H9 (cell line): ENCODE measurements at regions not wholly inside any gene's neighbourhood (a gene's known extent, or its start where the extent isn't known, plus 50 kb on each side); places are given as distances from the start of the nearest gene placed in this dataset.

Experiments used
- DNase-seq: peaks from one replicate; pipeline ENCODE4 v3.0.0-alpha.2; 2017
- H2AFZ ChIP-seq: one replicate; pipeline ENCODE4 v1.6.1; 2013; ENCODE audit warnings: mild to moderate bottlenecking, low read length, control low read depth, moderate library complexity
- H2AK5ac ChIP-seq: 2 replicates; pipeline ENCODE4 v1.6.1; 2013; ENCODE audit warnings: low read length, control low read depth, mixed read lengths; ENCODE audit not compliant: insufficient read length
- H2BK120ac ChIP-seq: one replicate; pipeline ENCODE4 v1.6.1; 2013; ENCODE audit warnings: low read depth, mild to moderate bottlenecking, low read length, control low read depth, inconsistent platforms; ENCODE audit not compliant: poor library complexity, severe bottlenecking
- H2BK12ac ChIP-seq: 2 replicates; pipeline ENCODE4 v1.6.1; 2013; ENCODE audit warnings: low read length, control low read depth, mixed read lengths, low read depth; ENCODE audit not compliant: insufficient read length
- H2BK15ac ChIP-seq: 2 replicates; pipeline ENCODE4 v1.6.1; 2013; ENCODE audit warnings: low read depth, low read length, control low read depth
- H2BK20ac ChIP-seq: one replicate; pipeline ENCODE4 v1.6.1; 2013; ENCODE audit warnings: low read depth, mild to moderate bottlenecking, low read length, control low read depth, inconsistent platforms; ENCODE audit not compliant: poor library complexity, severe bottlenecking
- H2BK5ac ChIP-seq: 2 replicates; pipeline ENCODE4 v1.6.1; 2013; ENCODE audit warnings: low read length, control low read depth, mixed read lengths; ENCODE audit not compliant: insufficient read length
- H3K14ac ChIP-seq: 2 replicates; pipeline ENCODE4 v1.6.1; 2013; ENCODE audit warnings: low read length, control low read depth; ENCODE audit not compliant: insufficient read depth
- H3K18ac ChIP-seq: 2 replicates; pipeline ENCODE4 v1.6.1; 2013; ENCODE audit warnings: low read depth, mild to moderate bottlenecking, mixed read lengths, low read length, control low read depth; ENCODE audit not compliant: insufficient read length
- H3K23ac ChIP-seq: 2 replicates; pipeline ENCODE4 v1.6.1; 2013; ENCODE audit warnings: low read length, control low read depth, mixed read lengths, low read depth; ENCODE audit not compliant: insufficient read length
- H3K23me2 ChIP-seq: 2 replicates; pipeline ENCODE4 v1.6.1; 2013; ENCODE audit warnings: low read depth, mild to moderate bottlenecking, mixed read lengths, low read length, control low read depth; ENCODE audit not compliant: insufficient read length, poor library complexity, severe bottlenecking
- H3K27ac ChIP-seq: 2 replicates; pipeline ENCODE4 v1.5.1; 2013; ENCODE audit warnings: low read length, control low read depth, mixed read lengths, low read depth; ENCODE audit not compliant: insufficient read length
- H3K27me3 ChIP-seq: 2 replicates; pipeline ENCODE4 v1.6.1; 2013; ENCODE audit warnings: low read length, control low read depth, inconsistent platforms; ENCODE audit not compliant: insufficient read depth
- H3K4ac ChIP-seq: 2 replicates; pipeline ENCODE4 v1.6.1; 2013; ENCODE audit warnings: low read depth, mild to moderate bottlenecking, control low read depth, inconsistent platforms, low read length, moderate library complexity
- H3K4me1 ChIP-seq: 2 replicates; pipeline ENCODE4 v1.6.1; 2013; ENCODE audit warnings: low read length, control low read depth, inconsistent platforms; ENCODE audit not compliant: insufficient read depth
- H3K4me2 ChIP-seq: 2 replicates; pipeline ENCODE4 v1.6.1; 2013; ENCODE audit warnings: low read length, control low read depth, mixed read lengths; ENCODE audit not compliant: insufficient read length, insufficient read depth
- H3K56ac ChIP-seq: 2 replicates; pipeline ENCODE4 v1.6.1; 2013; ENCODE audit warnings: low read depth, mild to moderate bottlenecking, mixed read lengths, low read length, control low read depth; ENCODE audit not compliant: insufficient read length
- H3K79me1 ChIP-seq: 2 replicates; pipeline ENCODE4 v1.6.1; 2013; ENCODE audit warnings: low read depth, mild to moderate bottlenecking, moderate library complexity, low read length, control low read depth, inconsistent platforms; ENCODE audit not compliant: insufficient read depth, poor library complexity, severe bottlenecking
- H3K79me2 ChIP-seq: 2 replicates; pipeline ENCODE4 v1.6.1; 2013; ENCODE audit warnings: low read length, control low read depth, inconsistent platforms; ENCODE audit not compliant: insufficient read depth
- H3K9ac ChIP-seq: 2 replicates; pipeline ENCODE4 v1.6.1; 2013; ENCODE audit warnings: low read length, control low read depth, mixed read lengths; ENCODE audit not compliant: insufficient read length; ENCODE audit errors: extremely low read depth
- H3K9me3 ChIP-seq: one replicate; pipeline ENCODE4 v1.6.1; 2013; ENCODE audit warnings: low read depth, low read length, inconsistent platforms; ENCODE audit not compliant: control insufficient read depth
- H3T11ph ChIP-seq: one replicate; pipeline ENCODE4 v1.6.1; 2013; ENCODE audit warnings: mild to moderate bottlenecking, low read length, control low read depth, inconsistent platforms
- H4K20me1 ChIP-seq: one replicate; pipeline ENCODE4 v1.6.1; 2013; ENCODE audit not compliant: control insufficient read depth, insufficient read length, insufficient read depth
- H4K5ac ChIP-seq: 2 replicates; pipeline ENCODE4 v1.6.1; 2013; ENCODE audit warnings: low read depth, mild to moderate bottlenecking, mixed read lengths, low read length, control low read depth; ENCODE audit not compliant: insufficient read length
- H4K8ac ChIP-seq: replicated peaks from 2 replicates; pipeline ENCODE4 v1.6.1; 2013; ENCODE audit warnings: low read length, control low read depth, mixed read lengths, low read depth; ENCODE audit not compliant: insufficient read length
- H4K91ac ChIP-seq: 2 replicates; pipeline ENCODE4 v1.6.1; 2013; ENCODE audit warnings: low read depth, mild to moderate bottlenecking, moderate library complexity, mixed read lengths, low read length, control low read depth; ENCODE audit not compliant: insufficient read length
- H3K27ac Mint-ChIP-seq, 3 experiments: 2 replicates in 2 of 3; 3 replicates in 1 of 3; pipeline ENCODE4 v1.8.0; 2020 to 2021; ENCODE audit warnings: mixed read lengths in 3 of 3, mild to moderate bottlenecking in 1 of 3, moderate library complexity in 1 of 3
- H3K27me3 Mint-ChIP-seq: 2 replicates; pipeline ENCODE4 v1.8.0; 2021; ENCODE audit warnings: low read depth, mild to moderate bottlenecking, moderate library complexity, mixed read lengths
- H3K36me3 Mint-ChIP-seq, 3 experiments: 2 replicates in 2 of 3; 3 replicates in 1 of 3; pipeline ENCODE4 v1.8.0; 2020 to 2021; ENCODE audit warnings: low read depth in 3 of 3, mixed read lengths in 3 of 3; ENCODE audit not compliant: insufficient read depth in 1 of 3
- H3K4me1 Mint-ChIP-seq, 2 experiments: 2 replicates each; pipeline ENCODE4 v1.8.0; 2020; ENCODE audit warnings: mixed read lengths in 2 of 2
- H3K4me3 Mint-ChIP-seq, 2 experiments: 2 replicates in 1 of 2; 3 replicates in 1 of 2; pipeline ENCODE4 v1.8.0; 2020 to 2021; ENCODE audit warnings: mild to moderate bottlenecking in 2 of 2, mixed read lengths in 2 of 2, moderate library complexity in 1 of 2
- H3K9me3 Mint-ChIP-seq, 2 experiments: 2 replicates in 1 of 2; 3 replicates in 1 of 2; pipeline ENCODE4 v1.8.0; 2020; ENCODE audit warnings: mild to moderate bottlenecking in 2 of 2, mixed read lengths in 2 of 2, moderate library complexity in 1 of 2
- WGBS: extraction: QIAGEN DNeasy Blood & Tissue Kit; methylation state at CpG from one replicate; pipeline ENCODE4 v1.1.7; 2013; ENCODE audit warnings: missing lambda C conversion rate, low lambda C conversion rate, mixed read lengths; ENCODE audit not compliant: insufficient read length; ENCODE audit errors: extremely low coverage; 5-methylcytosine and 5-hydroxymethylcytosine counted together
- TF ChIP-seq, protein P1 (sequence below): fragments of 200-600 bp; sonication (generic); conservative IDR thresholded peaks from 3 replicates; pipeline ENCODE4 v1.8.0; 2021; ENCODE audit warnings: antibody characterized with exemption, mild to moderate bottlenecking

DNA sequence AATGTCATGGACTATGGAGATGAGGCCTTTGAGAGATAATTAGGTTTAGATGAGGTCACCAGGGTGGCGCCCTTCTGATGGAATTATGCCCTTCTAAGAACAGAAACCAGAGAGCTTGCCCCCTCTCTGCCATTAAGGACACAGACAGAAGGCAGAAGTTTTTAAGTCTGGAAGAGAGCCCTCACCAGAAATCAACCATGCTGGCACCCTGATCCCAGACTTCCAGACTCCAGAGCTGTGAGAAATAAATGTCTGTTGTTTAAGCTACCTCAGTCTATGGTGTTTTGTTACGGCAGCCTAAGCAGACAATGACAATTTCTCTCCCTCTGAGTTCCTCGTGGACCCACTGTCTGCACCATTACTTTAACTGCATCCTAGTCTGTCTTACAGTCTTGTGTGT lies 382.0 kb downstream of the GXYLT1 start:
- Histone ChIP-seq H3T11ph (no peak overlapping the region), H3K56ac (no peak overlapping the region), H2AK5ac (no peak overlapping the region), H3K9me3 (no peaks in the 10 kb centered on the region), H3K14ac (no peak overlapping the region), H3K23me2 (no peaks in the 10 kb centered on the region), H3K4me2 (no peak overlapping the region), H2BK120ac (no peak overlapping the region), H3K4ac (no peak overlapping the region), H3K27me3 (no peaks in the 10 kb centered on the region), H2BK12ac (no peak overlapping the region), H4K91ac (no peak overlapping the region), H4K5ac (no peak overlapping the region), H3K23ac (no peak overlapping the region), H3K4me1 (no peaks in the 10 kb centered on the region; the same call in 1 of the 2 replicates), H3K79me1 (no peaks in the 10 kb centered on the region), H4K20me1 (no peaks in the 10 kb centered on the region), H2AFZ (no peak overlapping the region), H3K79me2 (no peaks in the 10 kb centered on the region), H2BK15ac (no peak overlapping the region), H3K18ac (no peak overlapping the region), H2BK20ac (no peak overlapping the region), H3K27ac (no peak overlapping the region), H4K8ac (no peak overlapping the region), H3K9ac (no peak overlapping the region), H2BK5ac (no peak overlapping the region)
- no CpG with 5 or more reads among the region's 3 CpGs for WGBS
- Mint-ChIP-seq H3K9me3 (peaks cover 8 to 11% of the 10 kb centered on the region in 2 experiments; a peak in 4 of 5 replicates), H3K27me3 (no peaks in the 10 kb centered on the region; the same call in 1 of the 2 replicates), H3K27ac (no peak overlapping the region), H3K36me3 (peaks cover under 1 to 3% (median 2%) of the 10 kb centered on the region in 3 experiments; a peak in 5 of 7 replicates), H3K4me1 (no peaks in the 10 kb centered on the region), H3K4me3 (no peak overlapping the region)
- TF ChIP-seq, protein P1, sequence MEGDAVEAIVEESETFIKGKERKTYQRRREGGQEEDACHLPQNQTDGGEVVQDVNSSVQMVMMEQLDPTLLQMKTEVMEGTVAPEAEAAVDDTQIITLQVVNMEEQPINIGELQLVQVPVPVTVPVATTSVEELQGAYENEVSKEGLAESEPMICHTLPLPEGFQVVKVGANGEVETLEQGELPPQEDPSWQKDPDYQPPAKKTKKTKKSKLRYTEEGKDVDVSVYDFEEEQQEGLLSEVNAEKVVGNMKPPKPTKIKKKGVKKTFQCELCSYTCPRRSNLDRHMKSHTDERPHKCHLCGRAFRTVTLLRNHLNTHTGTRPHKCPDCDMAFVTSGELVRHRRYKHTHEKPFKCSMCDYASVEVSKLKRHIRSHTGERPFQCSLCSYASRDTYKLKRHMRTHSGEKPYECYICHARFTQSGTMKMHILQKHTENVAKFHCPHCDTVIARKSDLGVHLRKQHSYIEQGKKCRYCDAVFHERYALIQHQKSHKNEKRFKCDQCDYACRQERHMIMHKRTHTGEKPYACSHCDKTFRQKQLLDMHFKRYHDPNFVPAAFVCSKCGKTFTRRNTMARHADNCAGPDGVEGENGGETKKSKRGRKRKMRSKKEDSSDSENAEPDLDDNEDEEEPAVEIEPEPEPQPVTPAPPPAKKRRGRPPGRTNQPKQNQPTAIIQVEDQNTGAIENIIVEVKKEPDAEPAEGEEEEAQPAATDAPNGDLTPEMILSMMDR = no peak
- DNase-seq = no peak
